ENCODE measurements at regions not wholly inside any gene's neighbourhood (a gene's known extent, or its start where the extent isn't known, plus 50 kb on each side); places are given as distances from the start of the nearest gene placed in this dataset.

DNA sequence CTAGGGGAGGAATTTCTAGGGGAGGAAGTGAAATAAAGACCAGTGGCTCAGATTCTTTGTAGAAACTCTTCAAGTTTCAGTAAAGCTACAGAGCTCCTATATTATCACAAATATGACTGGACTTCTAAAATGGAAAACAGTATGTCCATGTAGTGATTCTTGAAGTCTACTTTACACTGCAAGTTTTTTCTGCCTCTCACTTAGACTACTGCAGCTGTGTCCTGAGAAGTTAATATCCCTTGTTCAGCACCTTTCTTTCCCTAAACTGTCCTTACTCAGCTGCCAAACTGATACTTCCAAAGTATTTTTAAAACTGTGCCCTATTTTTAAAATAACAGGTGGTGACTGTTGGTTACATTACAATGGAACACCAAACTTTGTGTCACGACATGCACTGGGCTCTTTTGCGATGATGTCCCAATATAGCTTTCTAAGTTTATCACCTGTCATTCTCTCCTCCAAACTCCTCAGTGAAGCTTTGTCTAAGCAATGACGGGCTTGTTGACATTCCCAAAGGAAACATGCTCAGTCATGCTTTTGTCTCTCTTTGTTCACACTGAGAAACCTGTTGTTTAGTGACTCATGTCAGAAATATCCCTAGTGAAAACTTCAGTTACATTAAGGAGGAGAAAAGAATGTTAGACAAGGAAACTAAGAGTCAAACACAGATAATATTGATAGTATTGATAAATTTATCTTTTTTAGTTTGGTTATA is 341.1 kb downstream of the ARL6IP6 start:
- TF ChIP-seq, protein P1, sequence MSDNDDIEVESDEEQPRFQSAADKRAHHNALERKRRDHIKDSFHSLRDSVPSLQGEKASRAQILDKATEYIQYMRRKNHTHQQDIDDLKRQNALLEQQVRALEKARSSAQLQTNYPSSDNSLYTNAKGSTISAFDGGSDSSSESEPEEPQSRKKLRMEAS (IDR thresholded peaks at IDR 0.05; ENCODE audit: low read depth, low read length): no peak
- TF ChIP-seq, protein P2, sequence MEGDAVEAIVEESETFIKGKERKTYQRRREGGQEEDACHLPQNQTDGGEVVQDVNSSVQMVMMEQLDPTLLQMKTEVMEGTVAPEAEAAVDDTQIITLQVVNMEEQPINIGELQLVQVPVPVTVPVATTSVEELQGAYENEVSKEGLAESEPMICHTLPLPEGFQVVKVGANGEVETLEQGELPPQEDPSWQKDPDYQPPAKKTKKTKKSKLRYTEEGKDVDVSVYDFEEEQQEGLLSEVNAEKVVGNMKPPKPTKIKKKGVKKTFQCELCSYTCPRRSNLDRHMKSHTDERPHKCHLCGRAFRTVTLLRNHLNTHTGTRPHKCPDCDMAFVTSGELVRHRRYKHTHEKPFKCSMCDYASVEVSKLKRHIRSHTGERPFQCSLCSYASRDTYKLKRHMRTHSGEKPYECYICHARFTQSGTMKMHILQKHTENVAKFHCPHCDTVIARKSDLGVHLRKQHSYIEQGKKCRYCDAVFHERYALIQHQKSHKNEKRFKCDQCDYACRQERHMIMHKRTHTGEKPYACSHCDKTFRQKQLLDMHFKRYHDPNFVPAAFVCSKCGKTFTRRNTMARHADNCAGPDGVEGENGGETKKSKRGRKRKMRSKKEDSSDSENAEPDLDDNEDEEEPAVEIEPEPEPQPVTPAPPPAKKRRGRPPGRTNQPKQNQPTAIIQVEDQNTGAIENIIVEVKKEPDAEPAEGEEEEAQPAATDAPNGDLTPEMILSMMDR (IDR thresholded peaks at IDR 0.05; ENCODE audit: low read depth, low read length): no peak

All from NB4 (cell line).